BE2C (cell line): ENCODE measurements at regions not wholly inside any gene's neighbourhood (a gene's known extent, or its start where the extent isn't known, plus 50 kb on each side); places are given as distances from the start of the nearest gene placed in this dataset.

Experiments used
- DNase-seq: peaks from one replicate; pipeline ENCODE4 v3.0.0-alpha.2; 2020
- H3K27me3 ChIP-seq: fragments of 250-450 bp; sonication (Bioruptor Pico); 2 replicates; pipeline ENCODE4 v1.5.1; 2020; ENCODE audit warnings: mild to moderate bottlenecking
- H3K36me3 ChIP-seq: fragments of 250-450 bp; sonication (Bioruptor Pico); 2 replicates; pipeline ENCODE4 v1.5.1; 2020; ENCODE audit warnings: mild to moderate bottlenecking
- H3K4me1 ChIP-seq: fragments of 250-450 bp; sonication (Bioruptor Pico); 2 replicates; pipeline ENCODE4 v1.5.1; 2020
- H3K4me3 ChIP-seq: 2 replicates; pipeline ENCODE4 v1.5.1; 2011; ENCODE audit warnings: low read depth, low read length
- H3K9me3 ChIP-seq: fragments of 250-450 bp; sonication (Bioruptor Pico); 2 replicates; pipeline ENCODE4 v1.5.1; 2020
- CTCF ChIP-seq: IDR thresholded peaks from 2 replicates; pipeline ENCODE4 v1.5.1; 2012; ENCODE audit warnings: mild to moderate bottlenecking, low read depth, low read length

GRCh38 chr3:106249159-106249558, 380.3 kb upstream of the CBLB start:
- H3K4me1 ChIP-seq = no peaks in the 10 kb centered on the region
- no peak for TF ChIP-seq CTCF
- H3K9me3 ChIP-seq = no peaks in the 10 kb centered on the region
- no peaks in the 10 kb centered on the region for H3K27me3 ChIP-seq
- no peaks in the 10 kb centered on the region for H3K36me3 ChIP-seq
- no peak for DNase-seq
- H3K4me3 ChIP-seq = no peak overlapping the region

- TF ChIP-seq CTCF = no peak
These were observed 381.2 kb upstream of the CBLB start for GRCh38 chr3:106249981-106250380.

GRCh38 chr3:106251160-106251892, 382.5 kb upstream of the CBLB start:
- H3K27me3 ChIP-seq = no peaks in the 10 kb centered on the region
- H3K9me3 ChIP-seq = no peaks in the 10 kb centered on the region
- H3K36me3 ChIP-seq = no peaks in the 10 kb centered on the region
- no peaks in the 10 kb centered on the region for H3K4me1 ChIP-seq
- peak; percentile 42 for TF ChIP-seq CTCF
- H3K4me3 ChIP-seq = no peak overlapping the region
- peak; percentile 23 for DNase-seq

More at GRCh38 chr3:106249981-106250380, 381.2 kb upstream of the CBLB start:
- no peak for DNase-seq
- Histone ChIP-seq H3K9me3 (no peaks in the 10 kb centered on the region), H3K27me3 (no peaks in the 10 kb centered on the region), H3K4me1 (no peaks in the 10 kb centered on the region), H3K36me3 (no peaks in the 10 kb centered on the region), H3K4me3 (no peak overlapping the region)

GRCh38 chr3:106255870-106256248, 387.0 kb upstream of the CBLB start:
- Histone ChIP-seq H3K4me1 (no peaks in the 10 kb centered on the region), H3K36me3 (no peaks in the 10 kb centered on the region), H3K27me3 (no peaks in the 10 kb centered on the region), H3K4me3 (no peak overlapping the region), H3K9me3 (no peaks in the 10 kb centered on the region)
- no peak for DNase-seq
- no peak for TF ChIP-seq CTCF

GRCh38 chr3:106256249-106256957, 387.6 kb upstream of the CBLB start:
- Histone ChIP-seq H3K9me3 (no peaks in the 10 kb centered on the region), H3K4me3 (no peak overlapping the region), H3K4me1 (no peaks in the 10 kb centered on the region), H3K27me3 (no peaks in the 10 kb centered on the region), H3K36me3 (no peaks in the 10 kb centered on the region)
- no peak for DNase-seq
- TF ChIP-seq CTCF = no peak

- Histone ChIP-seq H3K4me3 (no peak overlapping the region), H3K4me1 (no peaks in the 10 kb centered on the region)
These were observed 388.4 kb upstream of the CBLB start for GRCh38 chr3:106257172-106257571.

More at GRCh38 chr3:106257172-106257571, 388.4 kb upstream of the CBLB start:
- no peak for DNase-seq
- Histone ChIP-seq H3K27me3 (no peaks in the 10 kb centered on the region), H3K9me3 (no peaks in the 10 kb centered on the region), H3K36me3 (no peaks in the 10 kb centered on the region)
- no peak for TF ChIP-seq CTCF
